HG02571 (cell line): ENCODE measurements at regions not wholly inside any gene's neighbourhood (a gene's known extent, or its start where the extent isn't known, plus 50 kb on each side); places are given as distances from the start of the nearest gene placed in this dataset.
"Not testable (repeated sequence)": the region's sequence is repeated elsewhere in the genome, so short reads cannot be mapped to it uniquely, and the experiment has no call there.

ENCODE experiments used
- ATAC-seq: cut with Tn5 transposase; IDR thresholded peaks from one replicate; pipeline ENCODE4 v1.9.1; 2021; ENCODE audit warnings: mild to moderate bottlenecking, moderate library complexity; ENCODE audit not compliant: unreplicated experiment

DNA sequence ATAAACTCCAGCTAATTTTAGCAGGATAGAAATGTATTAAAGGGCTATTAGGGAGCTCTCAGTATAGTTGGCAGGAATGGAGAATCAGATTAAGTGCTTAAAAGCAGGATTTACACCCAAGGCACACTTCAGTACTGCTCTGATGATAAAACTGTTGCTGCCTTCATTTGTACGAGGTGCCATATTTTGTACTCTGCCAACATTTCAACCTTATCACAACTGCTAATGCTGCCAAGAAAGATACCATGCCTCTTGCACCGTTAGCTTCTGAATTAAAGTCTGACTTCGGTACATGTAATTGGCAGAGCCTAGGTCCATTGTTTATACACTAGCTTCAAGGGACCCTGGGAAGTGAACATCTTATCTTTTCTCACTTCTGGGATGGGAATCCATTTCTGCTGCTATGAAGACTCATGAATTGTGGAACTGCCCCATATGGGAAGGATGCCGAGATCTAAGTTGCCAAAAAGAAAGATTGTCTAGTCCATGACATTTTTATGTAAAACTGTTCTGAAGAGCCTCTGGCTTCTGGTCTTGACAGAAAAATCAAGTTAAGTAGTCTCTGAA, 624.0 kb upstream of the IGFBP7 start:
- ATAC-seq = no peak

DNA sequence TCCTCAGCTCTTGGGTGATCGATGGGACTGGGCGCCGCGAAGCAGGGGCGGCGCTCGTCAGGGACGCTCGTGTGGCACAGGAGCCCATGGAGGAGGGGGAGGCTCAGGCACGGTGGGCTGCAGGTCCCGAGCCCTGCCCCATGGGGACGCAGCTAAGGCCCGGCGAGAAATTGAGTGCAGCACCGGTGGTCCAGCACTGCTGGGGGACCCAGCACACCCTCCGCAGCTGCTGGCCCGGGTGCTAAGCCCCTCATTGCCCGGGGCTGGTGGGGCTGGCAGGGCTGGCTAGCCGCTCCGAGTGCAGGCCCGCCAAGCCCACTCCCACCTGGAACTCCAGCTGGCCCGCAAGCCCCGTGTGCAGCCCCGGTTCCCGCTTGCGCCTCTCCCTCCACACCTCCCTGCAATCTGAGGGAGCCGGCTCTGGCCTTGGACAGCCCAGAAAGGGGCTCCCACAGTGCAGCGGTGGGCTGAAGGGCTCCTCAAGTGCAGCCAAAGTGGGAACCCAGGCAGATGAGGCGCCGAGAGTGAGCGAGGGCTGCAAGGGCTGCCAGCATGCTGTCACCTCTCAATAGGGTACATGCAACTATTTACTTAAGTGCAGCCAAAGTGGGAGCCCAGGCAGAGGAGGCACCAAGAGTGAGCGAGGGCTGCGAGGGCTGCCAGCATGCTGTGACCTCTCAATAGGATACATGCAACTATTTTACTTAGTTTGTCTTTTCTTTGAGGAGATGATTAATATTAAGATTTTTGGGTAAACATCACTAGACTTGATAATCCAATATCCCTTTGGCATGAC, 619.8 kb upstream of the IGFBP7 start:
- not testable (repeated sequence) for ATAC-seq

DNA sequence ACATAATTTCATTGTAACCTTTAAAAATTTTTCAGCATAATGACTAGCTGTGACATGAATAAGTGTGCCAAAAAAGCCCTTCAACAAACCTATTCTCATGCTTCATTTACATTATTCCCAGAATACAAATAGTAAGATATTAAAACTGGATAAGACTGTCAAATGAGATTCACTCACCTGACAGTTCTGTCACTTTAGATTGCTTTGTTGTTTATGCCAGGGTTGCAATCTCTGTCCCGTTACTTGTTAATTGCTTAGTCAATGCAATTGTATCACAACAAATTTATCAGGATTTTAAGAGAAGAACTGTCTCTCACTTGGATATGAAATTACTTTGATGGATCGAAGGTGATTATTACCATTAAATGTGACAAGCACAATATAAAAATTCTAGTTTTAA, 616.0 kb upstream of the IGFBP7 start:
- ATAC-seq = no peak

- ATAC-seq = no peak
These were observed 609.3 kb upstream of the IGFBP7 start for GRCh38 chr4:57719456-57719855.

DNA sequence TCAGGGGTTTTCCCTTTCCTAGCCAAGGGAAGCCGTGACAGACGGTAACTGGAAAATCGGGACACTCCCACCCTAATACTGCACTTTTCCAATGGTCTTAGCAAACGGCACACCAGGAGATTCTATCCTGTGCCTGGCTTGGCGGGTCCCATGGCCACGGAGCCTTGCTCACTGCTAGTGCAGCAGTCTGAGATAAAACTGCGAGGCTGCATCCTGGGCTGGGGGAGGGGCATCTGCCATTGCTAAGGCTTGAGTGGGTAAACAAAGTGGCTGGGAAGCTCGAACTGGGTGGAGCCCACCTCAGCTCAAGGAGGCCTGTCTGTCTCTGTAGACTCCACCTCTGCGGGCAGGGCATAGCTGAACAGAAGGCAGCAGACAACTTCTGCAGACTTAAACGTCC, 604.1 kb upstream of the IGFBP7 start:
- ATAC-seq = not testable (repeated sequence)

GRCh38 chr4:57710053-57710452, 599.9 kb upstream of the IGFBP7 start:
- no peak for ATAC-seq

DNA sequence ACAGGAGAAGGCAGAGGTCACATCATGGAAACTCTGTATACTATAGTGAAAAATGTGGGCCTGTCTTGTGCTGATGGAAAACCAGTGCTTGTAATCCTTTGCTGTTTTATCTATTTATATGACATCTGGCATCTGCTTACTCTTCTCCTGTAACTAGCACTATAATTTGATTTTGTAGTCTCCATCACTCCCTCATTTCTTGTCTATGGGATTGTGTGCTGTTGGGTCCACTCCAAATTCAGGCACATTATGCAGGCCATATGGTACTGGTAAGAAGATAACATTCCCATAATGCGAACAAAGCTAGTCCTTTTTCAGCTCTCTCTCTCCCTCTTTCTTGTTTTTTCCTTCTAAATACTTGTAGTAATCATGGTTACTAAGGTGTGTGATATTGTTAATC, 581.2 kb upstream of the IGFBP7 start:
- ATAC-seq = no peak

DNA sequence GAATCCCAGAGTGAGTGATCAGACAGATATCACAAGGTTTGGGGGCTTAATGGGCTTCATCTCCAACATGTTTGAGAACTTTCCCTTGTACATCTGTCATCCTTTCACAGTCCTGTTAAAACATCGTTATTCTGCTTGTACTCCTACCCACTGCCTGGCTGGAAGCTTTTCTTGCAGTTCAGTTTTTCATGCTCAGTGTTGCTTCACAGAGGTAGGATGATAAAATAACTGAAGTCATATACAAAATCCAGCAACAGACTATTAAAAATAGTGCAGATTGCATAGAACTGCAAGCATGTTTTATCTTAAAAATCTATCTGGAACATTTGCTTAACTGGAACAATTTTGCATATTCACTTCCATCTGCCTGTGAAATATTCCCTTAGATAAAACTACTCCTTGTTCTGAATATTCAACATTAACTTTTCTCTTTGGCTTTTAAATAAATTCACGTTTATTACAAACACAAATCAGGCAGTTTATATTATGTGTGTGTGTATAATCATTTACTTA, 579.6 kb upstream of the IGFBP7 start:
- ATAC-seq = no peak

GRCh38 chr4:57682275-57682674, 572.1 kb upstream of the IGFBP7 start:
- ATAC-seq = no peak

DNA sequence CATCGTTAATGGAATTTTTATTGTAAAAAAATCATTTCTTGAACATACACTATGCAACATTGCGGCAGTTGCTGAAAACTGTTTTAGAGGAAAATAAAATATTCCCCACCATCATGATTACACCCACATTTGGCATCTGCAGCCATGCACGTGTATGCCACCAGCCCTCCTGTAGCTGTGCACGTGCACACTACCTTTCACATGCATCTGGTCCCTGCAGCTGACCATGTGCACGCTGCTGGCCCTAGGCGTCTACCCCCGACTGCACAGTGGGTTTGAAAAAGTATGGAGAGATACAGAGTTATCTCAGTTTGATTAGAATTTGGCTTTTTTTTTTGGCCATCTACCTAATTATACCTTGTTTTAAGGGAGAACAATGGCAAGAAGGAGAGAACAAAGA, 569.8 kb upstream of the IGFBP7 start:
- no peak for ATAC-seq

- ATAC-seq = no peak
These were observed 566.2 kb upstream of the IGFBP7 start for GRCh38 chr4:57676394-57676793.

DNA sequence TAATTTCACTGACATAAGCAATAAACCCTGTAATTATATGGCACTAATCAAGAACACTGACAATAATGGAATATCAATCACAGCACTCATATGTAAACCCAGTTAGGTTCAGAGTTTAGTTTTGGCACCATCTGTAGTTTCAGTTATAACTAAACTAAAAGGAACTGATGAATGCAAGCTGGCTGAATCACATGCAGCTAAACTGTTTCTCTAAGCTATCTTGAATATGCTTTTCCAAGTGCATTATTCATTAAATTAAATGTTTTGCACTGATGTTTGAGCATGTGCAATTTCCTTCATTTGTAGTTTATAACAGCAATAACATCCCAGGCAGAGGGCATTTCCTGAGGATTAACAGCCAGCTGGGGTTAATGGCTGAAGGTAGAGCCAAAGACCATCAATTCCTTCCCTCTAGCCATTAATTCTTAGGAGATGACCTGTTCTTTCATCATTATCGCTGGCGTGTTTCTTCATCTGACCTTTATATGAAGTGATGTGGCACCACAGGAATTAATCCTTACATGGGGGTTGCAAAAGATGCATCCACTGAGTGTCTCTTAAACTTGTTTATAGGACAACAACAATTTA, 562.8 kb upstream of the IGFBP7 start:
- no peak for ATAC-seq

- no peak for ATAC-seq
These were observed 558.4 kb upstream of the IGFBP7 start for GRCh38 chr4:57668621-57669020.

DNA sequence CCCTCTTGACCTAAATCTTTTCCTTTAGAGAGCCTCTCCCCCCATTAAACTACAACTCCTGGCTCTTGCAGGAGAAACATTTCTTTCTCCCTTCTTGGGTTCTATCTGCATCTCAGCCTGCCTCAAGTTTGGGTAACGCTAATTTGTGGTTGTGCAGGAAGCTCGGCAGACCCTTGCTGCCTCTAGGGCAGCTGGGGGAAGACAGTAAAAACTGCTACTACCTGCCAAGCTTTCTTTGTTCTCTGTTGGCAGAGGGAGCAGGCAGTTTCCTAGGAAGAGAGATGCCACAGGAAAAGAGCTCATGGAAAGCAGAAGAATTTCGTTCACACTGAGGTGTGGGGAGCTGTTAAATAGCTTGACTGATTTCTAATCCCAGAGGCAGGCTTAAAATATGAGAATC, 555.6 kb upstream of the IGFBP7 start:
- ATAC-seq = no peak

DNA sequence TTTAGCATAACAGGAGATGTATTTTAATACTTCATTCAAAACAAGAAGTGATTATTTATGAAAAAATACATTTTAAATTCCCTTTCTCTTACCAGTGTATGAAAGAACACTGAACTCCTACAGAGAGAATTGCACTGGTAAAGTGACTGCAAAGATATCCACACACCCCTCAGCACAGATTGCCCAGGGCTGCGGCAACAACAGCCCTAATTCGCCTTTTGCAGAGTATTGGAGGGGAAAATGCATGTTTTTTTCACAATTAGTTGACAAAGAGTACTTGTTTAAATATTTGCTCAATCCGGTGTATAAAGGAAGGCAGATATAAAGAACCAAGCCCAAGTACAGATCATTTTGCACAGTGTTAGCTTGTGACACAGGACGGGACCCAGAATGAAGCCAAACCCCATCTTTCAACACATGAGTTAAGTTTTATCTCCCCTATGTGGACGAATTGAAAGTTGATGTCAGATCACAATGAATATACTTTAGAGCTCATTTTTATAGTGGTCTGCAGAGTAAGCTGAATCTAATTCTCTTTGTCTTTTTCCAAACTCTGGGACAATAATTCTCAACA, 551.4 kb upstream of the IGFBP7 start:
- no peak for ATAC-seq

DNA sequence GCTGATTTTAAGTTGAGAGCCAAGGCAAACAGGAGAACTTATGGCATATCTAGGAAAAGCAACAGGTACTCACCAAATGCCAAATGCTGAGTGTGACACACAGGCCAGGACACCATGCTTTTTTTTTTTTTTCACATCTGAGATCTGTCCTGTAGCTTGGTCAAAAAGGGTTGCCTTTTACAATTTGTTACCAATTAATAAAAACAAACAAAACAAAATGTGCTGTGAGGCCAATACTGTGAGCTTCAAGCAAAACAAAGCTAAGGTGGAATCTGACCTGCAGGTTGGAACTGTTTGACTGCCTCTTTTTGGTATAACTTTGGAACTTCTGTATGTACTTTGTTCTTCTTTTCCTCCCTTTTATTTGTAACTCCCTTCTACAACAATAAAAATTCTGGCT, 548.5 kb upstream of the IGFBP7 start:
- ATAC-seq = no peak

DNA sequence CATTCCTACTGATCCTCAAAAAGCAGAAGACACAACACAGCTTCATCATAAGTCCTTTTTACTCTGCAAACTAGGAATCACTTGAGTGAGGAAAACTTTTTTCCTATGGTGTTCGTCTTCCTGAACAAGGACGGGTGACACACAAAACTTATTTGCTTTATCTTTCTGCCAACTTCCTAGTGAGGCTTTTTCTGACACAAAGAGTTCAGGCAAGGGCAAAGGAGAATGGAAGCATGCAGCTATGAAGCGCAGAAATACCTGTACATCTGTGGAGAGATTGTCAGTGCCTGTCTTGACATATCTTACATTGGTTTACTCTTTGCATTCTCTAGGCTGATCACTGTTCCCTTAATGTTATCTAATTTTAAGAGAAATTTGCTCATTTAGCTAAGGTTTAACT, 548.0 kb upstream of the IGFBP7 start:
- no peak for ATAC-seq

DNA sequence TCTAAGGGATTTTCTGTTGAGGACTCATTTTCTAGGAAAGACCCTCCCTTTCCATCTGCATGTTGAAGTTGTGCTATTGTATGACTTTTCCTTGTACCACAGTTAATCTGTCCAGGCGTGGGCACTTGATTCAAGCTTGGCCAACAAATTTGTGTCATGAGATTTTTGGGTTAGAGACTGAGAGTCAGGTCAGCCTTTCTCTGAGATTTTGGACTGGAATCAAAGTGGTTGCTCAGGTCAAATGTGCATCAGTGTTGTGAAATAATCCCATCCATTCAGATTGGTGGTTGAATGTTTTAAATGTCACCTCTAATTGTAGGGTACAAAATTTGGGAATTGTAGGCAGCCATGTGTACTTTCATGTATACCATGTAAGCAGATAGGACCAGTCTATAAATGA, 545.2 kb upstream of the IGFBP7 start:
- ATAC-seq = no peak

DNA sequence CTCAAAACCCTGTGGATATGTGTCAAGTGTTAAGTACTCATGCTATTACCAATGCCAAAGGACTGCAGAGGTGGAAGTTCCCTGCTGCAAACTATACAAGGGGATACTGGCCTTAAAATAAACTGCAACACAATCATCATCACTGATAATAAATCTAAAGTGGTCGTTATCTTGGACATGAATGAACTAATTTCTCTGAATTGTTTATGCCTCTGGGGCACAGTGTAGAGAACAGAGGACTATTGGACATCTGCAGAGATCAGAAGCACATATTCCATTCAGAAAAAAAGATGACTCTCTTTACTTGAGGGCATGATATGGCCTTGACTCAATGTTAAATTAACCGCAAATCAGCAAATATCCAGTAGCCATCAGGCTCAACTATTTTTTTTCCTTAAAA, 542.6 kb upstream of the IGFBP7 start:
- no peak for ATAC-seq

DNA sequence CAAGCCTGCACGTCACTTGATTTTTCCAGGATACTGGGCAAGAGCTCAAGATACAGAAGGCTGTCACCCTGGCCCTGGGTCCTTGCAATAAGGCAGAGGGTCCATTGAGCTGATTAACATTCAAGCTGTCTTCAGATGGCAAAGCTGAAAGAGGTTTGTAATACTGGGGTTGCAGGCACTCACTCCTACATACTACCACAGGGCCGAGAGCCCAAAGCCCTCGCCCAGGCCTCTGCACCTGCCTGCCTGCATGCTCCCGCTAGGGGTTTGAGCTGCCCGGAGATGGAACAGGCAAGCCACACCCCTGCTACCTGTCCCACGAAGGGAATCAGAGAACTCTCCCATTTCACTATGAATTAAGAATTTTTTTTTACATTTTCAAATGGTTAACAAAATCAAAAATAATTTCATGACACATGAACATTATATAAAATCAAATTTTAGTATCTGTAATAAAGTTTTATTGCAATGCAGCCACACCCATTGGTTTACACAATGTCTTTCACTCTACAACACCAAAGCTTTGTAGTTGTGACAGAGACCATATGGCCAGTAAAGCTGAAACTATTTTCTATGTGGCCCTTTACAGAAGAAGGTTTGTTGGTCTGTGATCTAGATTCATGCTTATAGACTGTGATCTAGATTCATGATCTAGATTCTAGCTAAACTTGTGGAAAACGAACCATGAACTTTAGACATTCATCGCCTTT, 530.4 kb upstream of the IGFBP7 start:
- ATAC-seq = no peak
